ENCODE measurements at regions not wholly inside any gene's neighbourhood (a gene's known extent, or its start where the extent isn't known, plus 50 kb on each side); places are given as distances from the start of the nearest gene placed in this dataset.

GRCh38 chr9:129285979-129286772 is 108.1 kb upstream of the IER5L start:
- TF ChIP-seq CTCF (conservative IDR thresholded peaks at IDR 0.05 in 1 of 2, IDR thresholded peaks at IDR 0.05 in 1 of 2; ENCODE audit: extremely low read depth in 1 of 2, insufficient read depth in 1 of 2, low read depth in 1 of 2, low read length in 2 of 2) (no peak), EZH2 (IDR thresholded peaks at IDR 0.05; ENCODE audit: borderline replicate concordance, low read length) (no peak)

All from mammary epithelial cell (primary cell).